ENCODE measurements at regions not wholly inside any gene's neighbourhood (a gene's known extent, or its start where the extent isn't known, plus 50 kb on each side); places are given as distances from the start of the nearest gene placed in this dataset.
"Not testable (repeated sequence)": the region's sequence is repeated elsewhere in the genome, so short reads cannot be mapped to it uniquely, and the experiment has no call there.

DNA sequence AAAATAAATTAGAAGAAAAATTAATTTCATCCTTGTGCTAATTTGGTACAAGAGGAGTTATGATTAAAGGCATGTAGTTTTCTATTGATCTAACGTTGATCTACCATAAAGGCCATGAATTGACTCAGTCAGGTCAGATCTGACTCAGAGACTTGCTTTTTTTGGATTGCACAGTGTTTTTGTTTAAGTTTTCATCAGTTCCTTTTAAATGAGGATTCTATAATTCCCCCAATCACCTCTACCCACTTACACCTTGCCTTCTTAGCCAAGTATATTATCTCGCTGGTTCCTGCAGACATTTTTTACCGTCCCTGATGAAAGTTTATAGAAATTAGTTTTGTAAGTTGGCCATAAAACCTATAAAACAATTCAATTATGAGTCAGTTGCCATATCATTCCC is 132.4 kb upstream of the PALS2 start:
- no peak overlapping the region for H3K4me3 ChIP-seq (ENCODE audit: low read depth, low read length)
- DNase-seq (ENCODE audit: low read depth), result no peak

DNA sequence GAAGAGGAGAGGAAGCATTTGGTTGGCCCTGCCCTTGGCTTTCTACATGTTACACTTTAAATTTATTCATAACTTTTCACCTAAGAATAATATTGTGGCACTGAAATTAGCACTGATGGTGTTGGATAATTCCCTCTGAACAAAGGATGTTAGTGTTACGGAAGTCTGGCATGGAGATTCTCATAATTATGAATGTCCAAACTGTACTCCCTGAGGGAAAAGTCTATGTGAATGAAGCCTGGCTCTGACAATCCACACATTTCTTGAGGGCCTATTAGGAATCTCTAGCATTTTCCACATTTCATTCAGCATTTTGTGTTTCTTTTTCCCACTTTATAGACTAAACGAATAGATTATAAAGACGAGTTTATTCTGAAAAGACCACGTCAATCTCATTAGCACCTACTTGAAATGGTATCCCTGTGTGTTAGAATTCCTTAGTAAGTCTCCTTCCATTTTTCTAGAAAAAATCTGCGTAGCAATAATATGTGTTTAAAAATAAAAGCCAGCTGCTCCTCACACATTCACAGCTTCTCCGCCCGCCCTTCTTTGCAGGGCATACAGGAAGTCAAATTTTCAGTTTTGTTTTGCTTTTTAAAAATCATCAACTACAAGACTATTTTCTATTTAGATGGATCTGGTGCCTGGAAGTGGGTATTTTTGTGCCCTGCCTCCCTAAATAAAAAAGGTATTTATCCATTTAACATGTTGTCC is 131.8 kb upstream of the PALS2 start:
- DNase-seq (ENCODE audit: low read depth), result no peak
- TF ChIP-seq, protein P1, sequence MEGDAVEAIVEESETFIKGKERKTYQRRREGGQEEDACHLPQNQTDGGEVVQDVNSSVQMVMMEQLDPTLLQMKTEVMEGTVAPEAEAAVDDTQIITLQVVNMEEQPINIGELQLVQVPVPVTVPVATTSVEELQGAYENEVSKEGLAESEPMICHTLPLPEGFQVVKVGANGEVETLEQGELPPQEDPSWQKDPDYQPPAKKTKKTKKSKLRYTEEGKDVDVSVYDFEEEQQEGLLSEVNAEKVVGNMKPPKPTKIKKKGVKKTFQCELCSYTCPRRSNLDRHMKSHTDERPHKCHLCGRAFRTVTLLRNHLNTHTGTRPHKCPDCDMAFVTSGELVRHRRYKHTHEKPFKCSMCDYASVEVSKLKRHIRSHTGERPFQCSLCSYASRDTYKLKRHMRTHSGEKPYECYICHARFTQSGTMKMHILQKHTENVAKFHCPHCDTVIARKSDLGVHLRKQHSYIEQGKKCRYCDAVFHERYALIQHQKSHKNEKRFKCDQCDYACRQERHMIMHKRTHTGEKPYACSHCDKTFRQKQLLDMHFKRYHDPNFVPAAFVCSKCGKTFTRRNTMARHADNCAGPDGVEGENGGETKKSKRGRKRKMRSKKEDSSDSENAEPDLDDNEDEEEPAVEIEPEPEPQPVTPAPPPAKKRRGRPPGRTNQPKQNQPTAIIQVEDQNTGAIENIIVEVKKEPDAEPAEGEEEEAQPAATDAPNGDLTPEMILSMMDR (IDR thresholded peaks at IDR 0.05; ENCODE audit: control insufficient read depth, extremely low read depth, insufficient read depth), result no peak
- no peak overlapping the region for H3K4me3 ChIP-seq (ENCODE audit: low read depth, low read length)

More for the DNA sequence above, 132.4 kb upstream of the PALS2 start:
- TF ChIP-seq, protein P1 (IDR thresholded peaks at IDR 0.05; ENCODE audit: control insufficient read depth, extremely low read depth, insufficient read depth), result no peak

DNA sequence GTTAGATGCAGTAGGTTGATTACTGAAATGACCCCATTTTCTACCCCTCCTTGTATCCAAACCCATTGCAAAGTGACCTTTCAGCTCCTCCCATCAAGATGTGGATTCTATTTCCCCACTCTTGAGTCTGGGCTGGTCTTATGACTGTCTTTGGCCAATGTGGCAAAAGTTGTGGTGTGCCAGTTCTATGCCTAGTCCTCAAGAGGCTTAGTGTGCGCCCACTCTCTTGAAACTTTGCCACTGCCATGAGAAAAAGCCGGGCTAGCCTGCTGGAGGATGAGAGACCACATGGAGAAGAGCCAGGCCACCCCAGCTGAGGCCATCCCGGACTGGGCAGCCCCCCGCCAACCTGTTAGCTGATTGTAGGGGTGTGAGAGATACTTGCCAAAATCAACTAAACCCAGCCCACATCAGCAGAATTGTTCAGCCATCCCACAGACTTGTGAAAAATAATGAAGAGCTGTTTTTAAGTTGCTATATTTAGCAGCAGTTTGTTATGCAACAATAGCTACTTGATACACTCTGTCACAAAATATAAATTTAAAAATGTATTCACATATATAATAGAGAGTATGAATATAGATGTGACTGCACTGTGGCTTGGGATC is 131.0 kb upstream of the PALS2 start:
- TF ChIP-seq, protein P1 (IDR thresholded peaks at IDR 0.05; ENCODE audit: control insufficient read depth, extremely low read depth, insufficient read depth), result no peak
- no peak for DNase-seq (ENCODE audit: low read depth)
- H3K4me3 ChIP-seq (ENCODE audit: low read depth, low read length), result no peak overlapping the region

DNA sequence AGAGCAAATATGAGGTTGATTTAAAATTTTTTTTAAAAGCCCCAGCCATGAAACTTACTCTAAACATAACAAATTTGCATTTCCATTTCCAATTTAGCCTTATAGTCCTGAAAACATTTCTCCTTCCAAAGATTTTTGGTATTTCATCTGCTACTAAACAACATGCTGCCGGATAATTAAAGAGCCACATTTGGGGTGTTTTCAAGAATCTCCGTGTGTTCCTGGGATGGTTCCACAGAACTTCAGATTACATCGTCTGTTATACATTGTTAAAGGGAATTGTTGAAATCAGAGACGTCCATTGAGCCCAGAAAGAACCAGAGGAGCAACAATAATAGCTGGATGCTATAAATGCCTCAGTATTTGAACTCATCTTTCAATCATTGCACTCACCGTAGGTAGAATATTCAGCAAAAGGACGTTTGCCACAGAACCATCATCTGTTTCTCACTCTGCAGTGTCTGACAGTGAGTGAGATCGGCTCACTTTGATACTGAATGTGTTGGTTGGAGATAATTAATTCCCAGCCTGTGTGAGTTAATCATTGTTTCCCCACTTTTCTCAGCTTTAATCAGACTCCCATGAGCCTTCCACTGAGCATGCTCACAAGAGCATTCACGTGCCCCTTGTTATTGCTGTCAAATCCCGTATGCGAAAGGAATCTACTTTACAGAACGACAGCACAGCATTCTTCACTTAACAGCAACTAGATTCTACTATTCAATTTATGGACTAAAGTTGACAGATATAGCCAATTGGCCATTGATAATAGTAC is 128.4 kb upstream of the PALS2 start:
- no peak overlapping the region for H3K4me3 ChIP-seq (ENCODE audit: low read depth, low read length)

DNA sequence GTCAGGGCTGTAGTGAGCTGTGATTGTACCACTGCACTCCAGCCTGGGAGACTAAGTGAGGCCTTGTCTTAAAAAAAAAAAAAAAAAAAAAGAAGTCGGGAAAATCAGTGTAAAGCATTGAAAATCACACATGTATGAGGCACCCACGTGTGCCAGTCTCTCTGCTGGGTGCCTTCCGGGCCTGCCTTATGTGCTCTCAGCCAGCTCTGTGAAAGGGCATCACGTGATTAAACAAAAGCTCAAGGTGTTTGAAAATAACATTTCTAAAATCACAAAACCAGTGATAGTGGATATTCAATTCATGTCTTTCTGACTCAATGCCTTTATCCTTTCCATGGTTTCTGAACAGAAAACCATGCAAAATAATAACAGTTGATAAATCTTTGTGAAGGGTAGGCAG is 125.2 kb upstream of the PALS2 start:
- no peak for DNase-seq (ENCODE audit: low read depth)
- TF ChIP-seq, protein P1 (IDR thresholded peaks at IDR 0.05; ENCODE audit: control insufficient read depth, extremely low read depth, insufficient read depth), result no peak
- no peak overlapping the region for H3K4me3 ChIP-seq (ENCODE audit: low read depth, low read length)

More for the DNA sequence above, 128.4 kb upstream of the PALS2 start:
- TF ChIP-seq, protein P1 (IDR thresholded peaks at IDR 0.05; ENCODE audit: control insufficient read depth, extremely low read depth, insufficient read depth), result no peak
- DNase-seq (ENCODE audit: low read depth), result no peak

DNA sequence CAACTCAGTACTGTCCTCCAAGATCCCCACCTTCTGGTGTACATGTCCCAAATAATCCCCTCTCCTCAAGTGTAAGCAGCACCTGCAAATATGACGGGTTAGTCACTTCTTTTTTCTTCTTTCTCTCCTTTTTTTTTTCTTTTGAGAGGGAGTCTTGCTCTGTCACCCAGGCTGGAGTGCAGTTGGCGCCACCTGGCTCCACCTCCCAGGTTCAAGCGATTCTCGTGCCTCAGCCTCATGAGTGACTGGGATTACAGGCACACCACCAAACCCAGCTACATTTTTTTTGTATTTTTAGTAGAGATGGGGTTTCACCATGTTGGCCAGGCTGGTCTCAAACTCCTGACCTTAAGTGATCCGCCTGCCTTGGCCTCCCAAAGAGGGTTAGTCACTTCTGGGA is 123.8 kb upstream of the PALS2 start:
- H3K4me3 ChIP-seq (ENCODE audit: low read depth, low read length); DNase-seq (ENCODE audit: low read depth): not testable (repeated sequence)

DNA sequence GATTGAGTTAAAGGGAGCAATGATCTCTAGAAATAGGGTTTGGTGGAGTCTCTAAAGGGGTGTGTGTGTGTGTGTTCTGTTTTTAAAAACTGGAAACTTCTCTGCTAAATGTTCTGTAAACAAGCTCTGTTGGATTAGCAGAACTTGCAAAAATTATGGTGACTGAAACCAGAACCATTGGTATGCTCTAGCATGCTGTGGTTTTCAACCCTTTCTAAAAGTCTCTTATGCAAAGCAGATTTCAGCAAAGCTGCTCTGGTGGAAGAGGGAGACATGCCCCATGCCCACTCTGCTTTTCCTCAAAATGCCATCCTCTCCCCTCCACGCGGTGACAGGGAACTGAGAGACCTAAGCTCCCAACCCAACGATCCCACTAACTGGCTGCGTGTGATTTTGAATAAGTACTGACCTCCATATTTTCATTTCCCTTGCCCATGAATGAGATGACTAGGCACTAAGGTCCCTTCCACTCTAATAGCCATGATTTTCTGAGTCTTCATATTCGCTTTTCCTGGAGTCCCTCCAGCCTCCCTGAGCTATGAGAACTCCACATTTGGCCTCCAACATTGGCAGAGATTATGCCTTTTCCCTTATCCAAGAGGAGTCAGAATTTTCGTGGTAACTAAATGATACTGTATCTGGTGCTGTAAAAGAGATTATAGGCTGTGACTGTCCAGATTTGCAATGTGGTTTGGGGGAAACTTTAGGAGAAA is 117.3 kb upstream of the PALS2 start:
- DNase-seq (ENCODE audit: low read depth), result no peak
- TF ChIP-seq, protein P1 (IDR thresholded peaks at IDR 0.05; ENCODE audit: control insufficient read depth, extremely low read depth, insufficient read depth), result no peak
- H3K4me3 ChIP-seq (ENCODE audit: low read depth, low read length), result no peak overlapping the region
